Thymus (tissue), 11 donors: ENCODE measurements at regions not wholly inside any gene's neighbourhood (a gene's known extent, or its start where the extent isn't known, plus 50 kb on each side); places are given as distances from the start of the nearest gene placed in this dataset.

ENCODE experiments used
- DNase-seq, 9 donors: peaks; one replicate each; pipeline ENCODE4 v3.0.0-alpha.2; 2013; ENCODE audit warnings: low spot score in 9 of 9, low read depth in 6 of 9, missing footprints in 1 of 9
- H3K27ac ChIP-seq, 2 donors: one replicate each; pipeline ENCODE4 v1.5.1; 2013; ENCODE audit warnings: control low read depth in 1 of 2, low read depth in 1 of 2, low read length in 1 of 2, mild to moderate bottlenecking in 1 of 2, moderate library complexity in 1 of 2
- H3K27me3 ChIP-seq, 2 donors: one replicate each; pipeline ENCODE4 v1.5.1; 2013; ENCODE audit warnings: low read length in 1 of 2; ENCODE audit not compliant: control insufficient read depth in 2 of 2, insufficient read depth in 1 of 2
- H3K36me3 ChIP-seq, 2 donors: one replicate each; pipeline ENCODE4 v1.5.1; 2013; ENCODE audit warnings: low read length in 1 of 2, mild to moderate bottlenecking in 1 of 2, moderate library complexity in 1 of 2; ENCODE audit not compliant: control insufficient read depth in 2 of 2, insufficient read depth in 2 of 2
- H3K4me1 ChIP-seq, 2 donors: one replicate each; pipeline ENCODE4 v1.5.1; 2013; ENCODE audit warnings: low read length in 2 of 2; ENCODE audit not compliant: control insufficient read depth in 2 of 2, insufficient read depth in 2 of 2
- H3K4me3 ChIP-seq, 2 donors: one replicate each; pipeline ENCODE4 v1.5.1; 2013; ENCODE audit warnings: low read length in 2 of 2, control low read depth in 1 of 2, mild to moderate bottlenecking in 1 of 2
- H3K9me3 ChIP-seq, 2 donors: one replicate each; pipeline ENCODE4 v1.5.1; 2013; ENCODE audit warnings: low read length in 1 of 2, mild to moderate bottlenecking in 1 of 2; ENCODE audit not compliant: control insufficient read depth in 2 of 2, insufficient read depth in 1 of 2
- WGBS: extraction: QIAGEN DNeasy Blood & Tissue Kit; methylation state at CpG from one replicate; pipeline ENCODE4 v1.1.7; 2013; 5-methylcytosine and 5-hydroxymethylcytosine counted together
- donor health status: healthy.

- 93% methylated on average over 7 of the region's 7 CpGs for WGBS
- Histone ChIP-seq H3K4me3 (no peak overlapping the region), H3K27ac (no peak overlapping the region), H3K4me1 (no peaks in the 10 kb centered on the region), H3K36me3 (no peaks in the 10 kb centered on the region), H3K27me3 (no peaks in the 10 kb centered on the region), H3K9me3 (no peaks in the 10 kb centered on the region)
- no peak for DNase-seq
Measured at GRCh38 chr5:164651546-164652275, 1146.3 kb downstream of the MAT2B start.

GRCh38 chr5:164652276-164652660 is 1146.8 kb downstream of the MAT2B start:
- H3K27me3 ChIP-seq: no peaks in the 10 kb centered on the region
- H3K36me3 ChIP-seq: no peaks in the 10 kb centered on the region
- no peak overlapping the region for H3K27ac ChIP-seq
- DNase-seq: no peak
- WGBS: 79% methylated on average over 1 of the region's 1 CpG
- no peak overlapping the region for H3K4me3 ChIP-seq
- no peaks in the 10 kb centered on the region for H3K9me3 ChIP-seq
- no peaks in the 10 kb centered on the region for H3K4me1 ChIP-seq

DNA sequence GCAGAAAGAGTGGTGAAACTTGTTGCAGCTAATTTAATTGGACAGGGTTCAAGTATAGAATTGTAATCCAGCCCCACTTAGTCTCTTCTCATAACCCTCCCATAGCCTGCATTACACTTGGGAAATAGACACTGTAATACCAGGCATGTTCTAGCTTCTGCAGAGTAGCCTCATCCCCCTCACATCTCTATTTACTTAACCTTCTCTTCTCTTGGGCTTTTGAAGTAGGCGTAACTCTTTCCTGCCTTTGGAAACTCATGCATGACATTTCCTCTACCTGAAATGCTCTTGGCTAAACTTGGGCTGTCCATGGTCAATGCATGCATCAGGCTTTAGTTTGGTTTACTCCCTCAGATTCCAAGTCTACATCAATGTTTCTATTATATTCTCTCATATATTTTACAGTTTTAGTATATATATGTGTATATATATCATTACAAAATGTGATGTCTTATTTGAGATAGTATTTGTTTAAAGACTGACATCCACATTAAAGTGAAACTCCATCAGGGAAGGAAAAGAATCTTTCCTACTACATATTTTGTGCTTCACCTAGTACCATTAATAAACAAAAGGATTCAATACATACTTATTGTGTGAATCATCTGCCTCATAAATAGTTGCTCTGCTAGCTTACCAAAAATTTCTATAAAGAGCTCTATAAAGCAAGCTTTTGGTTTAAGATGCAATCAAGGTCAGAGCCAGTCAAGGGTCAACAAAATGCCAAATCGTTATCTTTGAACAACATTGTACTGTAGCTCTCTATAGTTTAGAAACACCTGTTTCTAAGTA is 1158.0 kb downstream of the MAT2B start:
- no peak for DNase-seq
- Histone ChIP-seq H3K9me3 (no peaks in the 10 kb centered on the region), H3K4me1 (no peaks in the 10 kb centered on the region), H3K27ac (no peak overlapping the region), H3K36me3 (no peaks in the 10 kb centered on the region), H3K27me3 (no peaks in the 10 kb centered on the region), H3K4me3 (no peak overlapping the region)
- WGBS: 93% methylated on average over 2 of the region's 2 CpGs

GRCh38 chr5:164671640-164672039 is 1166.2 kb downstream of the MAT2B start:
- no peak for DNase-seq
- Histone ChIP-seq H3K27me3 (no peaks in the 10 kb centered on the region), H3K36me3 (no peaks in the 10 kb centered on the region), H3K9me3 (no peaks in the 10 kb centered on the region), H3K4me1 (no peaks in the 10 kb centered on the region), H3K4me3 (no peak overlapping the region), H3K27ac (no peak overlapping the region)
- 80% methylated on average over 3 of the region's 3 CpGs for WGBS

GRCh38 chr5:164672205-164672604 is 1166.8 kb downstream of the MAT2B start:
- H3K27ac ChIP-seq: no peak overlapping the region
- no peaks in the 10 kb centered on the region for H3K9me3 ChIP-seq
- no peaks in the 10 kb centered on the region for H3K36me3 ChIP-seq
- DNase-seq: no peak
- H3K4me3 ChIP-seq: no peak overlapping the region
- H3K4me1 ChIP-seq: no peaks in the 10 kb centered on the region
- 92% methylated on average over 4 of the region's 4 CpGs for WGBS
- H3K27me3 ChIP-seq: no peaks in the 10 kb centered on the region

GRCh38 chr5:164672931-164673694 is 1167.7 kb downstream of the MAT2B start:
- no peak for DNase-seq
- whole genome bisulfite sequencing: 93% methylated on average over 3 of the region's 3 CpGs
- no peak overlapping the region for H3K27ac ChIP-seq

DNA sequence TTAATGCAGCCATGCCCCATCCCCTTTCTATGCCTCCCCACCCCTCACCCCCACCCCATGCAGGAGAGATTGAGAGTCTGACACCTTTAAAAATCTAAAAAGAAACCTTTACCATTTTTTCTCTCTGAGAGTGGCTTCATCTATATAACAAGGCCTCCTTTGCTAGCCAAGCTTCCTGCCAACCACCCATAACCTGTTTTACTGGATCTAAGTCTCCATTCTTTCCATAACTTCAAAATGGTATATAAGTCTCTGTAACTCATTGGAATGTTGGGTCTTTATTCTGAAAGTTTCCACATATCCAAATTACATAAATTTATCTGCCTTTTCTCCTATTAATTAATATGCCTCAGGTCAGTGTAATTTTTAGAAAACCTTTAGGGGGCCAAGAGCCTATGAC is 1174.0 kb downstream of the MAT2B start:
- Histone ChIP-seq H3K9me3 (no peaks in the 10 kb centered on the region), H3K36me3 (no peaks in the 10 kb centered on the region), H3K27ac (no peak overlapping the region), H3K4me3 (no peak overlapping the region), H3K27me3 (no peaks in the 10 kb centered on the region), H3K4me1 (no peaks in the 10 kb centered on the region)
- no peak for DNase-seq

More at GRCh38 chr5:164672931-164673694, 1167.7 kb downstream of the MAT2B start:
- Histone ChIP-seq H3K9me3 (no peaks in the 10 kb centered on the region), H3K4me1 (no peaks in the 10 kb centered on the region), H3K4me3 (no peak overlapping the region), H3K27me3 (no peaks in the 10 kb centered on the region), H3K36me3 (no peaks in the 10 kb centered on the region)

DNA sequence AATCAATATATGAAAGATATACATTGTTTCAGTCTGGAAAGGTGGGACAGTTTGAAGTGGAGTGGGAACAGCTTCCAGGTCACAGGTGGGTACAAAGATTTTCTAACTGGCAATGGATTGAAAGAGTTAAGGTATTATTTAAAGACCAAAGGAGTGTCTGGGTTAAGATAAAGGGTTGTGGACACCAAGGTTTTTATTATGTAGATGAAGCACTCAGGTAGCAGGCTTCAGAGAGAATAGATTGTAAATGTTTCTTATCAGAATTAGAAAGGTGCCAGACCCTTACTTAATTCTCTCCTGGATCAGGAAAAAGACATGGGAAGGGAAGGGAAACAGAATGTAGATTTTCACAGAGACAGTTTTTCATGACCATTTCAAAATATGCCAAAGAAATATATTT is 1174.8 kb downstream of the MAT2B start:
- Histone ChIP-seq H3K9me3 (no peaks in the 10 kb centered on the region), H3K27ac (no peak overlapping the region), H3K27me3 (no peaks in the 10 kb centered on the region), H3K4me1 (no peaks in the 10 kb centered on the region), H3K4me3 (no peak overlapping the region), H3K36me3 (no peaks in the 10 kb centered on the region)
- no peak for DNase-seq
